ENCODE measurements at regions not wholly inside any gene's neighbourhood (a gene's known extent, or its start where the extent isn't known, plus 50 kb on each side); places are given as distances from the start of the nearest gene placed in this dataset.

DNA sequence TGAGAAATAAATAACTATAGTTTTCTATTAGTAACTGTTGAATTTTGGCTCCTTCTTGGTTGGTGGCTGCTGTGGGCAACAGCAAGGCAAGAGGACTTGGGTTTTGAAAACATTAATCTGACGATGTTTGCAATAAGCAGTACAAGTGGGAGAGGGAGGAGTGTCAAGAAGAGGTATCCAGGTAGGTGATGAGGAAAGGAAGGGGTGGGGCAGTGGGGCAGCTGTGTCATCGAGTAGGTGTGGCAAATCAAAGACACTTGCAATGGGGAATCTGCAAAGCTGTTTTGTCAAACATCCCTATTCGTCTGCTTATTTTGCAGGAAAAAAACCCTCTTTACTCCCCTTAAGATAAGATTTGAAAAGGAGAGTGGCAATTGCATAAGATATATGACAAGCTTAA lies 171.9 kb upstream of the MAP3K7 start:
- Mint-ChIP-seq H3K36me3 (ENCODE audit: unreplicated experiment) (no peaks in the 10 kb centered on the region), H3K27me3 (ENCODE audit: unreplicated experiment) (no peaks in the 10 kb centered on the region), H3K4me3 (ENCODE audit: unreplicated experiment) (no peak overlapping the region), H3K27ac (ENCODE audit: unreplicated experiment) (no peak overlapping the region), H3K4me1 (ENCODE audit: unreplicated experiment) (no peaks in the 10 kb centered on the region), H3K9me3 (ENCODE audit: unreplicated experiment) (no peaks in the 10 kb centered on the region)
- TF ChIP-seq, protein P1, sequence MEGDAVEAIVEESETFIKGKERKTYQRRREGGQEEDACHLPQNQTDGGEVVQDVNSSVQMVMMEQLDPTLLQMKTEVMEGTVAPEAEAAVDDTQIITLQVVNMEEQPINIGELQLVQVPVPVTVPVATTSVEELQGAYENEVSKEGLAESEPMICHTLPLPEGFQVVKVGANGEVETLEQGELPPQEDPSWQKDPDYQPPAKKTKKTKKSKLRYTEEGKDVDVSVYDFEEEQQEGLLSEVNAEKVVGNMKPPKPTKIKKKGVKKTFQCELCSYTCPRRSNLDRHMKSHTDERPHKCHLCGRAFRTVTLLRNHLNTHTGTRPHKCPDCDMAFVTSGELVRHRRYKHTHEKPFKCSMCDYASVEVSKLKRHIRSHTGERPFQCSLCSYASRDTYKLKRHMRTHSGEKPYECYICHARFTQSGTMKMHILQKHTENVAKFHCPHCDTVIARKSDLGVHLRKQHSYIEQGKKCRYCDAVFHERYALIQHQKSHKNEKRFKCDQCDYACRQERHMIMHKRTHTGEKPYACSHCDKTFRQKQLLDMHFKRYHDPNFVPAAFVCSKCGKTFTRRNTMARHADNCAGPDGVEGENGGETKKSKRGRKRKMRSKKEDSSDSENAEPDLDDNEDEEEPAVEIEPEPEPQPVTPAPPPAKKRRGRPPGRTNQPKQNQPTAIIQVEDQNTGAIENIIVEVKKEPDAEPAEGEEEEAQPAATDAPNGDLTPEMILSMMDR (IDR thresholded peaks at IDR 0.05) = no peak
- no peak for DNase-seq (ENCODE audit: extremely low spot score, unreplicated experiment)

DNA sequence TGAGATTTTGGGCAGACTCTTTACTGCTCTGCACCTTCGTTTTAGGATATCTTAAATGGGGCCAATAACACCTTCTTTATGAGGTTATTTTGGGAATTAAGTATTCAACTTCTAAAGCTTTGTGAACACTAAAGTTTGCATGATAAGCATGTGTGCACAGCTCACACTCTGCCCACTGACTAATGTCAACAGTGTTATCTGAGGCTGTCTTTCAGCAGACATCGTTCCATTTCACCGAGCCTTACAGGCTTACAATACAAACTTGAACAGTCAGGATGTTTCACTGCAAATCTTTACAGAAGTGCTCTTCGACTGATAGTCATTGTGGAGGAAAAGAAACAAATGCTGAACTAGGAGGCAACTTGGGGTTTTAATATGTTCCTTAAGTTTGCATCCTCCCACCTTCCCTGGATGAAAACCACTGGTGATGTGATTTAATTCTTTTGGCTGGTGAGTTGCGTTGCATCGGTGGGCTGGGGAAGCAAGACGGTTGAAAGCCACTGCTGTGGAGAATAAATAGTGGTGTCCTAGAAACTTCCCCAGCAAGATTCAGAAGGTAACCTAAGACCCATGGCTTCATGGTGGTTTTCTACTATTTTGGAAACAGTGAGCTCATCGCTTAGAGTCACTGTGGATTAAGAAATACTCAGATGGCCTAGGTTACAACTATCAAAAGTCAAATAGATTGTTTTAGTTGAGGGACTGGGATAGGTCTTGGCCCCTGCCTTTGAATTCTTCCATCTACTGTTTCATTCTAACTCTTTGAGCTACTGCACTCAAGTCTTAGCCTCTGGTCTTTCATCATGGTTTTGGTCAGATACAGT lies 167.2 kb upstream of the MAP3K7 start:
- Mint-ChIP-seq H3K9me3 (ENCODE audit: unreplicated experiment) (no peaks in the 10 kb centered on the region), H3K4me3 (ENCODE audit: unreplicated experiment) (no peak overlapping the region), H3K27ac (ENCODE audit: unreplicated experiment) (no peak overlapping the region)

GRCh38 chr6:90739802-90740201 lies 152.9 kb upstream of the MAP3K7 start:
- TF ChIP-seq, protein P1 (IDR thresholded peaks at IDR 0.05) = no peak
- Mint-ChIP-seq H3K4me3 (ENCODE audit: unreplicated experiment) (no peak overlapping the region), H3K27ac (ENCODE audit: unreplicated experiment) (no peak overlapping the region), H3K9me3 (ENCODE audit: unreplicated experiment) (no peaks in the 10 kb centered on the region), H3K4me1 (ENCODE audit: unreplicated experiment) (no peaks in the 10 kb centered on the region), H3K36me3 (ENCODE audit: unreplicated experiment) (no peaks in the 10 kb centered on the region), H3K27me3 (ENCODE audit: unreplicated experiment) (peaks cover 11% of the 10 kb centered on the region)
- no peak for DNase-seq (ENCODE audit: extremely low spot score, unreplicated experiment)

More for the DNA sequence above, 167.2 kb upstream of the MAP3K7 start:
- TF ChIP-seq, protein P1 (IDR thresholded peaks at IDR 0.05) = no peak
- Mint-ChIP-seq H3K4me1 (ENCODE audit: unreplicated experiment) (no peaks in the 10 kb centered on the region), H3K27me3 (ENCODE audit: unreplicated experiment) (peaks cover 2% of the 10 kb centered on the region), H3K36me3 (ENCODE audit: unreplicated experiment) (no peaks in the 10 kb centered on the region)
- DNase-seq (ENCODE audit: extremely low spot score, unreplicated experiment) = no peak

GRCh38 chr6:90739339-90739738 lies 152.5 kb upstream of the MAP3K7 start:
- Mint-ChIP-seq H3K4me1 (ENCODE audit: unreplicated experiment) (no peaks in the 10 kb centered on the region), H3K27me3 (ENCODE audit: unreplicated experiment) (peaks cover 11% of the 10 kb centered on the region), H3K4me3 (ENCODE audit: unreplicated experiment) (no peak overlapping the region), H3K36me3 (ENCODE audit: unreplicated experiment) (no peaks in the 10 kb centered on the region), H3K27ac (ENCODE audit: unreplicated experiment) (no peak overlapping the region), H3K9me3 (ENCODE audit: unreplicated experiment) (no peaks in the 10 kb centered on the region)
- TF ChIP-seq, protein P1 (IDR thresholded peaks at IDR 0.05) = no peak
- DNase-seq (ENCODE audit: extremely low spot score, unreplicated experiment) = no peak

DNA sequence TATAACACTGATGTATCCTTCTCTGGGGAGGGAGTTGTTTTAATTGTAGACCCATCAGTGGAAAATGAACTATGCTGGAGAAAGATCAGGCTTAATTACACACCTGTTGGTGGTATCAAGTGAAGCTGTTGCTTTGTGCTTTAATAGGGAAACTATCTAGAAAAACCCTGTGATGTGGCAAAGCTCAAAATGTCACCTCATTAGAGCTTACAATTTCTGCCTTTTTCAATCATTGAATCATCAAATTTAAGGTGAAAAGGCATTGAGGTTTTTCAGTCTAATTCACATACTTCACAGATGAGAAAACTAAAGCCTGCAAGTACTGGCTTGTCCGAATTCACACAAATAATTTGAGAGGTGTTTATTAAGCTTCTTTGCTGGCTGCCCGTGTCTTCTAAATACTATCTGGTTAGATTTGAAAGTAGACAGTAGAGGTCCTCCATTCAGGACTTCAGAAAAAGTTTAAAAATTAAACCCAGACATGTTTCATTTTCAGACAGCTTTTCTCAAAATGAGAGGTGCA lies 143.3 kb upstream of the MAP3K7 start:
- TF ChIP-seq, protein P1 (IDR thresholded peaks at IDR 0.05) = no peak
- DNase-seq (ENCODE audit: extremely low spot score, unreplicated experiment) = no peak
- Mint-ChIP-seq H3K9me3 (ENCODE audit: unreplicated experiment) (no peaks in the 10 kb centered on the region), H3K4me1 (ENCODE audit: unreplicated experiment) (no peaks in the 10 kb centered on the region), H3K36me3 (ENCODE audit: unreplicated experiment) (no peaks in the 10 kb centered on the region), H3K27ac (ENCODE audit: unreplicated experiment) (no peak overlapping the region), H3K4me3 (ENCODE audit: unreplicated experiment) (no peak overlapping the region), H3K27me3 (ENCODE audit: unreplicated experiment) (no peaks in the 10 kb centered on the region)

Measured in osteocyte (in vitro differentiated cells).